HL-60 (cell line): ENCODE measurements at regions not wholly inside any gene's neighbourhood (a gene's known extent, or its start where the extent isn't known, plus 50 kb on each side); places are given as distances from the start of the nearest gene placed in this dataset.

Experiments used
- DNase-seq, 2 experiments: peaks; one replicate each; pipeline ENCODE4 v3.0.0-alpha.2; 2010 to 2020; ENCODE audit warnings: low read depth in 1 of 2, low spot score in 1 of 2
- H3K27ac ChIP-seq: fragments of 250-450 bp; sonication (Bioruptor Pico); replicated peaks from 2 replicates; pipeline ENCODE4 v1.5.1; 2020; ENCODE audit warnings: mild to moderate bottlenecking, moderate library complexity
- H3K27me3 ChIP-seq: fragments of 250-450 bp; sonication (Bioruptor Pico); 2 replicates; pipeline ENCODE4 v1.5.1; 2021; ENCODE audit warnings: mild to moderate bottlenecking, moderate library complexity; ENCODE audit not compliant: insufficient read depth, poor library complexity, severe bottlenecking
- H3K4me3 ChIP-seq: replicated peaks from 2 replicates; pipeline ENCODE4 v1.5.1; 2011; ENCODE audit warnings: mild to moderate bottlenecking, control low read depth, low read length; ENCODE audit not compliant: insufficient read depth
- GABPA ChIP-seq: IDR thresholded peaks from 2 replicates; pipeline ENCODE4 v1.6.1; 2012; ENCODE audit warnings: low read depth
- POLR2AphosphoS5 ChIP-seq: IDR thresholded peaks from 2 replicates; pipeline ENCODE4 v1.6.1; 2012; ENCODE audit warnings: low read depth
- SPI1 ChIP-seq: IDR thresholded peaks from 2 replicates; pipeline ENCODE4 v1.6.1; 2012; ENCODE audit warnings: low read depth, mild to moderate bottlenecking, borderline replicate concordance
- TF ChIP-seq, protein P1 (sequence below): IDR thresholded peaks from one replicate; pipeline ENCODE4 v1.5.1; 2011; ENCODE audit warnings: low read length, control low read depth, inconsistent platforms; ENCODE audit not compliant: insufficient read depth
- TF ChIP-seq, protein P2 (sequence below): IDR thresholded peaks from 2 replicates; pipeline ENCODE4 v1.6.1; 2012; ENCODE audit warnings: low read depth; ENCODE audit not compliant: insufficient replicate concordance

GRCh38 chr5:167489202-167489601 lies 802.2 kb upstream of the WWC1 start:
- DNase-seq = no peak
- TF ChIP-seq SPI1 (no peak), GABPA (no peak), POLR2AphosphoS5 (no peak)
- TF ChIP-seq, protein P1, sequence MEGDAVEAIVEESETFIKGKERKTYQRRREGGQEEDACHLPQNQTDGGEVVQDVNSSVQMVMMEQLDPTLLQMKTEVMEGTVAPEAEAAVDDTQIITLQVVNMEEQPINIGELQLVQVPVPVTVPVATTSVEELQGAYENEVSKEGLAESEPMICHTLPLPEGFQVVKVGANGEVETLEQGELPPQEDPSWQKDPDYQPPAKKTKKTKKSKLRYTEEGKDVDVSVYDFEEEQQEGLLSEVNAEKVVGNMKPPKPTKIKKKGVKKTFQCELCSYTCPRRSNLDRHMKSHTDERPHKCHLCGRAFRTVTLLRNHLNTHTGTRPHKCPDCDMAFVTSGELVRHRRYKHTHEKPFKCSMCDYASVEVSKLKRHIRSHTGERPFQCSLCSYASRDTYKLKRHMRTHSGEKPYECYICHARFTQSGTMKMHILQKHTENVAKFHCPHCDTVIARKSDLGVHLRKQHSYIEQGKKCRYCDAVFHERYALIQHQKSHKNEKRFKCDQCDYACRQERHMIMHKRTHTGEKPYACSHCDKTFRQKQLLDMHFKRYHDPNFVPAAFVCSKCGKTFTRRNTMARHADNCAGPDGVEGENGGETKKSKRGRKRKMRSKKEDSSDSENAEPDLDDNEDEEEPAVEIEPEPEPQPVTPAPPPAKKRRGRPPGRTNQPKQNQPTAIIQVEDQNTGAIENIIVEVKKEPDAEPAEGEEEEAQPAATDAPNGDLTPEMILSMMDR = no peak
- TF ChIP-seq, protein P2, sequence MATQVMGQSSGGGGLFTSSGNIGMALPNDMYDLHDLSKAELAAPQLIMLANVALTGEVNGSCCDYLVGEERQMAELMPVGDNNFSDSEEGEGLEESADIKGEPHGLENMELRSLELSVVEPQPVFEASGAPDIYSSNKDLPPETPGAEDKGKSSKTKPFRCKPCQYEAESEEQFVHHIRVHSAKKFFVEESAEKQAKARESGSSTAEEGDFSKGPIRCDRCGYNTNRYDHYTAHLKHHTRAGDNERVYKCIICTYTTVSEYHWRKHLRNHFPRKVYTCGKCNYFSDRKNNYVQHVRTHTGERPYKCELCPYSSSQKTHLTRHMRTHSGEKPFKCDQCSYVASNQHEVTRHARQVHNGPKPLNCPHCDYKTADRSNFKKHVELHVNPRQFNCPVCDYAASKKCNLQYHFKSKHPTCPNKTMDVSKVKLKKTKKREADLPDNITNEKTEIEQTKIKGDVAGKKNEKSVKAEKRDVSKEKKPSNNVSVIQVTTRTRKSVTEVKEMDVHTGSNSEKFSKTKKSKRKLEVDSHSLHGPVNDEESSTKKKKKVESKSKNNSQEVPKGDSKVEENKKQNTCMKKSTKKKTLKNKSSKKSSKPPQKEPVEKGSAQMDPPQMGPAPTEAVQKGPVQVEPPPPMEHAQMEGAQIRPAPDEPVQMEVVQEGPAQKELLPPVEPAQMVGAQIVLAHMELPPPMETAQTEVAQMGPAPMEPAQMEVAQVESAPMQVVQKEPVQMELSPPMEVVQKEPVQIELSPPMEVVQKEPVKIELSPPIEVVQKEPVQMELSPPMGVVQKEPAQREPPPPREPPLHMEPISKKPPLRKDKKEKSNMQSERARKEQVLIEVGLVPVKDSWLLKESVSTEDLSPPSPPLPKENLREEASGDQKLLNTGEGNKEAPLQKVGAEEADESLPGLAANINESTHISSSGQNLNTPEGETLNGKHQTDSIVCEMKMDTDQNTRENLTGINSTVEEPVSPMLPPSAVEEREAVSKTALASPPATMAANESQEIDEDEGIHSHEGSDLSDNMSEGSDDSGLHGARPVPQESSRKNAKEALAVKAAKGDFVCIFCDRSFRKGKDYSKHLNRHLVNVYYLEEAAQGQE = no peak
- H3K4me3 ChIP-seq = no peak overlapping the region

GRCh38 chr5:167503926-167504720 lies 787.3 kb upstream of the WWC1 start:
- DNase-seq = no peak
- H3K4me3 ChIP-seq = no peak overlapping the region
- no peaks in the 10 kb centered on the region for H3K27me3 ChIP-seq
- no peak overlapping the region for H3K27ac ChIP-seq
- TF ChIP-seq SPI1 = no peak
- TF ChIP-seq, protein P1 = no peak
- TF ChIP-seq, protein P2 = no peak

More at GRCh38 chr5:167489202-167489601, 802.2 kb upstream of the WWC1 start:
- no peaks in the 10 kb centered on the region for H3K27me3 ChIP-seq
- no peak overlapping the region for H3K27ac ChIP-seq

GRCh38 chr5:167507463-167508233 lies 783.8 kb upstream of the WWC1 start:
- no peak overlapping the region for H3K4me3 ChIP-seq
- DNase-seq = no peak
- H3K27me3 ChIP-seq = no peaks in the 10 kb centered on the region
- H3K27ac ChIP-seq = no peak overlapping the region
- TF ChIP-seq GABPA (no peak), SPI1 (no peak), POLR2AphosphoS5 (no peak)
- TF ChIP-seq, protein P1 = no peak
- TF ChIP-seq, protein P2 = no peak
